K562 (cell line): ENCODE measurements at regions not wholly inside any gene's neighbourhood (a gene's known extent, or its start where the extent isn't known, plus 50 kb on each side); places are given as distances from the start of the nearest gene placed in this dataset.

ENCODE experiments used
- ATAC-seq: fragments of 200-7000 bp; cut with Tn5 transposase; 3 replicates; pipeline ENCODE4 v1.9.1; 2020; ENCODE audit warnings: moderate library complexity
- BruUV-seq: library from RNA; stranded (reverse); fragments of 400-500 nt; replicated peaks from 2 replicates; lab custom pipeline; 2021; lab: Mats Ljungman, UMichigan
- CTCF ChIA-PET: fragments of 300-600 bp; formaldehyde crosslinking; extraction: SDS; loops from one replicate; lab custom pipeline; 2021; ENCODE audit warnings: low intra/inter-chr PET ratio; lab: Yijun Ruan, JAX
- POLR2A ChIA-PET: fragments of 300-600, 350-650 bp; sonication (Branson Sonifier 250); formaldehyde crosslinking; extraction: SDS; loops from one replicate; lab custom pipeline; 2021; ENCODE audit warnings: antibody characterized with exemption, inconsistent platforms; lab: Yijun Ruan, JAX
- DNase-seq, 4 experiments: peaks; one replicate each; pipeline versions ENCODE4 v3.0.0 to v3.0.0-alpha.2; 2011 to 2018; ENCODE audit warnings: low spot score in 3 of 4, mixed read lengths in 3 of 4; ENCODE audit errors: extremely low read depth in 1 of 4
- FAIRE-seq: peaks from 2 replicates; lab custom pipeline; 2011; peaks lifted over from hg19 to GRCh38; lab: Jason Lieb, UNC
- H2AFZ ChIP-seq: 2 replicates; pipeline ENCODE4 v1.6.0; 2011; ENCODE audit warnings: low read depth, low read length, control low read depth, inconsistent platforms
- H3K27ac ChIP-seq: fragments of 200-600 bp; 3 replicates; pipeline ENCODE4 v1.8.0; 2011; ENCODE audit warnings: low read depth, mild to moderate bottlenecking, control low read depth, inconsistent platforms, low read length, moderate library complexity, mixed read lengths; ENCODE audit errors: extremely low read depth
- H3K27me3 ChIP-seq, 2 experiments: fragments of 300-600 bp in 1 of 2; 2 replicates in 1 of 2; 3 replicates in 1 of 2; pipeline versions ENCODE4 v1.6.0 to v1.8.0; 2011; ENCODE audit warnings: inconsistent platforms in 2 of 2, low read length in 2 of 2, mild to moderate bottlenecking in 1 of 2, mixed read lengths in 1 of 2, moderate library complexity in 1 of 2; ENCODE audit not compliant: control insufficient read depth in 2 of 2, insufficient read depth in 2 of 2
- H3K36me3 ChIP-seq: fragments of 300-600 bp; 3 replicates; pipeline ENCODE4 v1.8.0; 2011; ENCODE audit warnings: mild to moderate bottlenecking, low read length, inconsistent platforms; ENCODE audit not compliant: control insufficient read depth, insufficient read depth
- H3K4me1 ChIP-seq, 2 experiments: fragments of 200-600 bp in 1 of 2; replicated peaks in 1 of 2; 2 replicates in 1 of 2; 3 replicates in 1 of 2; pipeline versions ENCODE4 v1.5.1 to v1.8.0; 2011; ENCODE audit warnings: inconsistent platforms in 2 of 2, low read length in 2 of 2, mild to moderate bottlenecking in 1 of 2, mixed read lengths in 1 of 2, moderate library complexity in 1 of 2; ENCODE audit not compliant: control insufficient read depth in 2 of 2, insufficient read depth in 2 of 2
- H3K4me2 ChIP-seq: 2 replicates; pipeline ENCODE4 v1.6.1; 2011; ENCODE audit warnings: low read length, control low read depth, inconsistent platforms, mixed read lengths; ENCODE audit not compliant: insufficient read depth
- H3K4me3 ChIP-seq: fragments of 200-600 bp; sonication (generic), shearing (Covaris generic); 2 replicates; pipeline ENCODE4 v1.5.1; 2016; ENCODE audit warnings: control low read depth, inconsistent platforms
- H3K79me2 ChIP-seq: fragments of 200-600 bp; 3 replicates; pipeline ENCODE4 v1.8.0; 2011; ENCODE audit warnings: low read length, inconsistent platforms; ENCODE audit not compliant: control insufficient read depth, insufficient read depth
- H3K9ac ChIP-seq, 2 experiments: 2 replicates each; pipeline versions ENCODE4 v1.6.0 to v1.6.1; 2011; ENCODE audit warnings: low read depth in 2 of 2, low read length in 2 of 2, control low read depth in 1 of 2, inconsistent platforms in 1 of 2, mild to moderate bottlenecking in 1 of 2, mixed read lengths in 1 of 2; ENCODE audit not compliant: insufficient read depth in 1 of 2
- H3K9me1 ChIP-seq: one replicate; pipeline ENCODE4 v1.6.0; 2011; ENCODE audit warnings: inconsistent platforms, mild to moderate bottlenecking, low read length, moderate library complexity; ENCODE audit not compliant: control insufficient read depth, insufficient read depth
- H3K9me3 ChIP-seq: replicated peaks from 2 replicates; pipeline ENCODE4 v1.5.1; 2011; ENCODE audit warnings: low read depth, low read length, inconsistent platforms; ENCODE audit not compliant: control insufficient read depth, insufficient read depth
- H4K20me1 ChIP-seq: replicated peaks from 2 replicates; pipeline ENCODE4 v1.6.1; 2011; ENCODE audit warnings: low read length, inconsistent platforms, mixed read lengths; ENCODE audit not compliant: control insufficient read depth, insufficient read depth
- CHD7 ChIP-seq: fragments of 200-600 bp; sonication (generic); IDR thresholded peaks from one replicate; pipeline ENCODE4 v1.6.1; 2012; ENCODE audit warnings: mild to moderate bottlenecking, low read depth, low read length, inconsistent platforms
- DLX4 ChIP-seq: fragments of 250-450 bp; sonication (Bioruptor Pico); IDR thresholded peaks from 2 replicates; pipeline ENCODE4 v1.6.1; 2021; ENCODE audit warnings: mild to moderate bottlenecking
- GTF2A2 ChIP-seq: IDR thresholded peaks from 2 replicates; pipeline ENCODE4 v1.6.1; 2016; ENCODE audit warnings: mild to moderate bottlenecking, missing genetic modification characterization, missing compliant biosample characterization
- KDM4B ChIP-seq, 2 experiments: fragments of 450-650 bp in 1 of 2; sonication (generic) in 1 of 2; IDR thresholded peaks; 2 replicates each; pipeline ENCODE4 v1.6.1; 2016 to 2017; ENCODE audit warnings: borderline replicate concordance in 2 of 2, antibody characterized with exemption in 1 of 2, low read depth in 1 of 2, mild to moderate bottlenecking in 1 of 2
- MCM3 ChIP-seq: fragments of 450-650 bp; IDR thresholded peaks from 2 replicates; pipeline ENCODE4 v1.6.1; 2016
- NUFIP1 ChIP-seq: fragments of 450-650 bp; IDR thresholded peaks from 2 replicates; pipeline ENCODE4 v1.6.1; 2018; ENCODE audit not compliant: partially characterized antibody
- ZNF140 ChIP-seq: fragments of 250-450 bp; sonication (Bioruptor Pico); IDR thresholded peaks from 2 replicates; pipeline ENCODE4 v1.8.0; 2021; ENCODE audit warnings: moderate library complexity, mild to moderate bottlenecking, inconsistent platforms
- ZNF75A ChIP-seq: fragments of 450-650 bp; formaldehyde crosslinking; IDR thresholded peaks from 2 replicates; pipeline ENCODE4 v1.4.0; 2020; ENCODE audit warnings: mild to moderate bottlenecking
- ZSCAN29 ChIP-seq: fragments of 450-650 bp; IDR thresholded peaks from 2 replicates; pipeline ENCODE4 v1.6.1; 2017
- WGBS: fragments of 100-300 bp; shearing (Covaris generic); methylation state at CpG from one replicate; pipeline ENCODE4 v1.1.6; 2016; ENCODE audit warnings: low coverage, mixed read lengths; ENCODE audit not compliant: insufficient coverage; ENCODE audit errors: missing lambda C conversion rate; 5-methylcytosine and 5-hydroxymethylcytosine counted together
- in situ Hi-C: fragments of 300-500 bp; cut with MboI; formaldehyde crosslinking; loops from 4 replicates; pipeline ENCODE4 v1.15.0; 2018; ENCODE audit warnings: inconsistent platforms, mixed read lengths
- intact Hi-C: fragments of 100-400 bp; cut with micrococcal nuclease; formaldehyde crosslinking; loops from 2 replicates; pipeline ENCODE4 v1.14.2; 2022

- no peaks in the 10 kb centered on the region for H3K4me1 ChIP-seq
- ATAC-seq, result no peak
- WGBS, result 0% methylated on average over 10 of the region's 10 CpGs
- H3K27ac ChIP-seq, result no peak overlapping the region
- H3K36me3 ChIP-seq, result no peaks in the 10 kb centered on the region
- TF ChIP-seq DLX4 (CRISPR knock-in tag) (no peak), ZNF75A (CRISPR knock-in tag) (no peak), GTF2A2 (tag) (no peak), ZSCAN29 (no peak), ZNF140 (CRISPR knock-in tag) (no peak), CHD7 (no peak), KDM4B (IDR thresholded peaks at IDR 0.05; ENCODE audit: borderline replicate concordance in 2 of 2, low read depth in 1 of 2) (no peak), MCM3 (no peak), NUFIP1 (no peak)
- no peaks in the 10 kb centered on the region for H3K9me1 ChIP-seq
- intact Hi-C loops, result no loop called here
- ChIA-PET CTCF (no interaction called here), POLR2A (no interaction called here)
- FAIRE-seq, result no peak
- no TSS peak for BruUV-seq
- no peaks in the 10 kb centered on the region for H3K9me3 ChIP-seq
- DNase-seq, result no peak
- no peaks in the 10 kb centered on the region for H3K79me2 ChIP-seq
- H3K27me3 ChIP-seq, result 0 out of 5 replicates have a peak, but pooled peaks cover 0 to 4% of the 10 kb centered on the region in 2 experiments
- no peaks in the 10 kb centered on the region for H4K20me1 ChIP-seq
- H2AFZ ChIP-seq, result no peak overlapping the region
- no peak overlapping the region for H3K9ac ChIP-seq
- no peak overlapping the region for H3K4me3 ChIP-seq
- in situ Hi-C loops, result no loop called here
- no peak overlapping the region for H3K4me2 ChIP-seq
These were observed 90.2 kb upstream of the SOD3 start for GRCh38 chr4:24705016-24705753.
